PC-9 (cell line): ENCODE measurements at regions not wholly inside any gene's neighbourhood (a gene's known extent, or its start where the extent isn't known, plus 50 kb on each side); places are given as distances from the start of the nearest gene placed in this dataset.

Experiments used
- CTCF ChIP-seq: fragments of 200-600 bp; sonication (generic); conservative IDR thresholded peaks from 2 replicates; pipeline ENCODE4 v1.6.1; 2017; ENCODE audit warnings: mixed run types, antibody characterized with exemption, mild to moderate bottlenecking, moderate library complexity
- EZH2 ChIP-seq: fragments of 200-600 bp; sonication (generic); IDR thresholded peaks from 2 replicates; pipeline ENCODE4 v1.8.0; 2017; ENCODE audit warnings: antibody characterized with exemption, low read depth

- TF ChIP-seq CTCF, result no peak
- TF ChIP-seq EZH2, result no peak
Measured at GRCh38 chr1:88453295-88453694, 230.8 kb upstream of the PKN2 start.
